ENCODE measurements at regions not wholly inside any gene's neighbourhood (a gene's known extent, or its start where the extent isn't known, plus 50 kb on each side); places are given as distances from the start of the nearest gene placed in this dataset.

DNA sequence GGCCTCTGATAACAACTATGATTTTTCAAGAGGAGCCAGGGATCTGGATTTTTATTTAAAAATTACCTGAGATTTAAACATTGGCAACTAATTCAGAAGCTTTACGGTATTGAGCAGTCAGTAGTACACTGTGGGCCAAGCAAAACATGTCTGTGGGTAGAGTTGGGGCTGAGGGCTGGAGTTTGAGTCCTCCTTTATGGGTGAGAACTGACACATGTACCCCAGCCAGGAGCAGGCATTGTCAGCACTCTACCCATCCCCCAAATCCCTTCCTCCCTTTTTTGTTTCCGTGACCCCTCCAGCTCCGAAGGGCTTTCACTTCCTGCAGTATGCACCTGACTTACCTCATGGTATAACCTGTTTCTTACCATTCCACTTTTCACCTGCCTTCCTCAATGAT, 131.4 kb downstream of the SNX5 start:
- peak overlapping the region in 1 of 2 donors; percentile 83 for H3K27ac ChIP-seq
- DNase-seq = no peak
- WGBS, 2 donors = 81 to 95% methylated on average over 3 of the region's 3 CpGs
- intact Hi-C loops (cut with DNase I; ENCODE audit: low total_unique reads) = no loop called here
- H3K36me3 ChIP-seq (ENCODE audit: low read depth, missing control alignments) = no peaks in the 10 kb centered on the region
- peaks cover 13% of the 10 kb centered on the region for H3K4me1 ChIP-seq
- H3K4me3 ChIP-seq = no peak overlapping the region
- no peaks in the 10 kb centered on the region for H3K9me3 ChIP-seq
- TF ChIP-seq POLR2A (IDR thresholded peaks at IDR 0.05) = no peak
- TF ChIP-seq, protein P1, sequence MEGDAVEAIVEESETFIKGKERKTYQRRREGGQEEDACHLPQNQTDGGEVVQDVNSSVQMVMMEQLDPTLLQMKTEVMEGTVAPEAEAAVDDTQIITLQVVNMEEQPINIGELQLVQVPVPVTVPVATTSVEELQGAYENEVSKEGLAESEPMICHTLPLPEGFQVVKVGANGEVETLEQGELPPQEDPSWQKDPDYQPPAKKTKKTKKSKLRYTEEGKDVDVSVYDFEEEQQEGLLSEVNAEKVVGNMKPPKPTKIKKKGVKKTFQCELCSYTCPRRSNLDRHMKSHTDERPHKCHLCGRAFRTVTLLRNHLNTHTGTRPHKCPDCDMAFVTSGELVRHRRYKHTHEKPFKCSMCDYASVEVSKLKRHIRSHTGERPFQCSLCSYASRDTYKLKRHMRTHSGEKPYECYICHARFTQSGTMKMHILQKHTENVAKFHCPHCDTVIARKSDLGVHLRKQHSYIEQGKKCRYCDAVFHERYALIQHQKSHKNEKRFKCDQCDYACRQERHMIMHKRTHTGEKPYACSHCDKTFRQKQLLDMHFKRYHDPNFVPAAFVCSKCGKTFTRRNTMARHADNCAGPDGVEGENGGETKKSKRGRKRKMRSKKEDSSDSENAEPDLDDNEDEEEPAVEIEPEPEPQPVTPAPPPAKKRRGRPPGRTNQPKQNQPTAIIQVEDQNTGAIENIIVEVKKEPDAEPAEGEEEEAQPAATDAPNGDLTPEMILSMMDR (IDR thresholded peaks at IDR 0.05) = no peak
- H3K27me3 ChIP-seq = no peaks in the 10 kb centered on the region

DNA sequence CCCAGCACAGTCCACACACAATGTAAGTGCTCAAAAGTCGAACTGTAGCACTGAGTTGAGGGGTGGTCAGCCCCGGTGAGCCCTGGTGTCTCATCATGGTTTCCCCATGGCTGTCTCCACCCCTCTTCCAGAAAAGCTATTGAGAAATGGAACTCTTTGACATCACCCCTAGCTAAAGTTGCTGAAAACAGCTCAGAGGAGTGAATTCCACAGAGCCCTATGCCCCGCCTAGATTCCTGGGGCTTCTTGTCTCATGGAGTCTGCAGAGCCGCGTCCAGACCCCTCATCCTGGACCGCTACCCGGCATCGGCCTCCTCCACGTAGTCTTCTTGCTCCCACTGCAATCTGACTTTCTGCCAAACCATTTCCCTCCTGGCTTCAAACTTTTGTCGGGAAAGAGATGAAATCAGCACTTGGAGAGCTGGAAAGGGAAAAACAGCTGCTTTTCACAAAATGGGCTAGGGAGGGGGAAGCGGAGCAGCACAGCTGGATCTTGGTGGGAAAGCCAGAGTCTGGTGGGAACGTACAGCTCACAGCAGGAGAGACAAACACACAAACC, 132.2 kb downstream of the SNX5 start:
- Histone ChIP-seq H3K27me3 (no peaks in the 10 kb centered on the region), H3K36me3 (ENCODE audit: low read depth, missing control alignments) (no peaks in the 10 kb centered on the region), H3K4me3 (no peak overlapping the region), H3K4me1 (peaks cover 13% of the 10 kb centered on the region), H3K27ac (peak overlapping the region; percentile 21 to 83), H3K9me3 (no peaks in the 10 kb centered on the region)
- no peak for TF ChIP-seq POLR2A (IDR thresholded peaks at IDR 0.05)
- TF ChIP-seq, protein P1 (IDR thresholded peaks at IDR 0.05) = no peak
- peak; percentile 66 for DNase-seq
- intact Hi-C loops (cut with DNase I; ENCODE audit: low total_unique reads) = no loop called here
- WGBS, 2 donors = 6 to 32% methylated on average over 12 of the region's 12 CpGs

DNA sequence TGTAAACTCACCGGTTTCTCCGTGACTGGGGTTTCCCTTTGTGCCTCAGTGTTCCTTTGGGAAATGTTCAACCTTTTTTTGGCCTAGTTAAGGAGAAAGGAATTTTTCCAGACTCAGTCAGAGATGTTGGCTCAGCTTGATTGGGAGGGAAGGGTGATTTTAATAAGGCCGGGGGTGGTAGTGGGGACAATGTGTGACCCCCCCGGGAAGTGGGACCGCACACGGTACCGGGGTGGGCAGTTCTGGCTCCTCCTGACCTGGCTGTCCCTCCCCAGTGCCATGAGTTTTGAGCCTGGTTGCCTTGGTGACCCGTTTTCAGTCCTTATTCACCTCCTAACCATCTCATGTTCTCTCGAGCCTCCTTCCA, 132.7 kb downstream of the SNX5 start:
- H3K4me1 ChIP-seq = peaks cover 13% of the 10 kb centered on the region
- H3K27ac ChIP-seq = peak overlapping the region; percentile 21 to 83
- no peaks in the 10 kb centered on the region for H3K36me3 ChIP-seq (ENCODE audit: low read depth, missing control alignments)
- DNase-seq = no peak
- intact Hi-C loops (cut with DNase I; ENCODE audit: low total_unique reads) = no loop called here
- WGBS, 2 donors = 35 to 37% methylated on average over 9 of the region's 9 CpGs
- H3K9me3 ChIP-seq = no peaks in the 10 kb centered on the region
- no peak for TF ChIP-seq POLR2A (IDR thresholded peaks at IDR 0.05)
- TF ChIP-seq, protein P1 (IDR thresholded peaks at IDR 0.05) = no peak
- H3K27me3 ChIP-seq = no peaks in the 10 kb centered on the region
- H3K4me3 ChIP-seq = no peak overlapping the region

DNA sequence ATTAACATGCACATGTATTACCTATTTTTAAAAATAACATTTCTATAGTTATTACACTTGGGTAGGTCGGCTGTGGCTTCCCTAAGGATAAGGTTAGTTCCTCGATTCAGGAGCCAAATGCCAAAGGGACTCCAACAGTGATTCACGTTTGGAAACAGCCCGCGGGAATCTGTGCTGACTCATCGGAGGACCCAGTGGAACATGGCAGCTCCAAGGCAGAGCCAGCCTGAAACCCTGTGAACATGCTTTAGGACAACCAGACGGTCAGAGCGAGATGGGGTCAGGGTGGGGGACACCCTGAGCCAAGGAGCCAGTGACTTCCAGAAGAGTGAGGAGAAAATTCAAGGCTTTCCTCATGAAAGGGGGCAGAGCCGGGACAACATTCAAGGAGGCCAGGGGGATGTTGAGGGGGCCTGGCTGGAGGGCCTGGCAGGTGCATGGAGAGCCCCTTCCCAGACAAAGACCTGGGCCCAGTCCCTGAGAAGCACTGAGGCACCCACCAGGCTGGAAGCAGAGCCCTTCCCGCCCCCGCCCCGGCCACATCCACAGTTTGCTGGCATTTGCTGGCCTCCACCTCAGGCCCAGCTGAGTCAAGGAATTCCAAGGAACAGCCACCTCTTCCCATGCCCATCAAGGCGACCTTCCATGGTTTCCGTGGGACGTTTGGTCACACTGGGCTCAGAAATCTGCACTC, 133.2 kb downstream of the SNX5 start:
- DNase-seq = no peak
- no peak for TF ChIP-seq POLR2A (IDR thresholded peaks at IDR 0.05)
- TF ChIP-seq, protein P1 (IDR thresholded peaks at IDR 0.05) = no peak
- peaks cover 13% of the 10 kb centered on the region for H3K4me1 ChIP-seq
- WGBS, 2 donors = 47 to 60% methylated on average over 12 to 15 of the region's 15 CpGs
- no peak overlapping the region for H3K4me3 ChIP-seq
- intact Hi-C loops (cut with DNase I; ENCODE audit: low total_unique reads) = no loop called here
- peak overlapping the region; percentile 21 to 83 for H3K27ac ChIP-seq
- H3K36me3 ChIP-seq (ENCODE audit: low read depth, missing control alignments) = no peaks in the 10 kb centered on the region
- H3K9me3 ChIP-seq = no peaks in the 10 kb centered on the region
- no peaks in the 10 kb centered on the region for H3K27me3 ChIP-seq

DNA sequence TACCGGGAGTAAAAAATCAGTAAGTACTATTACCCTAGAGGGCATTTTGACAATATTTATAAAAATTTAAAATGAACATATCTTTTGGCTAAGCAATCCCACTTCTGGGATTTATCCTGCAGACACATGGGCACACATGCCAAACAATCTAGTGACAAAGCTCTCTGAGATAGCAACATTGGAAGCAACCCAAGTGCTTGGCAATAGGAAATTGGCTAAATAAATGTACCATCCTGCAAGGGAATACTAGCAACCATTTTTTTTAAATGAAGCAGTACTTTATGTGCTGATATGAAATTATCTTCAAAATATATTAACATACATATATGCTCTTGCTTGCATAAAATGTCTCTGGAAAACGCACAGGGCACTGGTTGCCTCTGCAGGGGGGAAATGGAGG, 133.8 kb downstream of the SNX5 start:
- intact Hi-C loops (cut with DNase I; ENCODE audit: low total_unique reads) = no loop called here
- H3K4me1 ChIP-seq = peaks cover 13% of the 10 kb centered on the region
- H3K27ac ChIP-seq = no peak overlapping the region
- H3K9me3 ChIP-seq = no peaks in the 10 kb centered on the region
- H3K27me3 ChIP-seq = no peaks in the 10 kb centered on the region
- TF ChIP-seq, protein P1 (IDR thresholded peaks at IDR 0.05) = no peak
- no peak for TF ChIP-seq POLR2A (IDR thresholded peaks at IDR 0.05)
- no peak overlapping the region for H3K4me3 ChIP-seq
- 73 to 78% methylated on average over 2 of the region's 2 CpGs for WGBS, 2 donors
- no peak for DNase-seq
- H3K36me3 ChIP-seq (ENCODE audit: low read depth, missing control alignments) = no peaks in the 10 kb centered on the region

Measured in testis (tissue), 2 donors.